Epidermal melanocyte (primary cell): ENCODE measurements at regions not wholly inside any gene's neighbourhood (a gene's known extent, or its start where the extent isn't known, plus 50 kb on each side); places are given as distances from the start of the nearest gene placed in this dataset.
"Not testable (repeated sequence)": the region's sequence is repeated elsewhere in the genome, so short reads cannot be mapped to it uniquely, and the experiment has no call there.

Experiments
- DNase-seq: peaks from one replicate; pipeline ENCODE4 v3.0.0; 2011; ENCODE audit warnings: low spot score; ENCODE audit not compliant: insufficient read length

DNA sequence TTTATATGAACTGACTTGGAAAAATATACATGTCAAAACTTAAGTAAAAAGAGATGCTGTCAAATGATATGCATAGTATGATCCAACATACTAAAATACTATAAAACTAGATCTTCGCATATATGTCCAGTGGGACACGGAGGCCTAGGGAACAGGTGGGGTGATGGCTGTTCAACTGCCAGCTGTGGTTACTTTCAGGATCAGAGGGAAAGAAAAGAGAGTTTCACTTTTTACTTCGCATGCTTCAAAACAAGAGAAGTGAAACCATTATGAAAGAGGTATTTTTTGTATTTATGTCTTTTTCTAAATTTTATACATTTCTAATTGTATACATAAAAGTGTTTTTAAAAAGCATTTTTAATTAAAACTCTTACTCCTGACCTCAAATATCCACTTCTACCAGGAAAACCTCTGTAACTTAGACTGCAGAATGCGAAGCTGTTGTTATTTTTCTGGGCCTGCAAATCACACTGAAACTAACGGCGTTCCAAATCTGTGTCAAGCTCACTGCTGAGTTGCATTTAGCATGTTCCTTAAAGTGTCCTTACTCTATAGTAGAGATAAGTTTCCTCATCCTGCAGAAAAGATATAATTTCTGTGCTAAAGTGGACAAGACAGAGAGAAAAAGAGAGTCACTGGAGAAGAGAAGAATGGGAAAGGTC is 97.8 kb upstream of the SLC35G4 start:
- no peak for DNase-seq

DNA sequence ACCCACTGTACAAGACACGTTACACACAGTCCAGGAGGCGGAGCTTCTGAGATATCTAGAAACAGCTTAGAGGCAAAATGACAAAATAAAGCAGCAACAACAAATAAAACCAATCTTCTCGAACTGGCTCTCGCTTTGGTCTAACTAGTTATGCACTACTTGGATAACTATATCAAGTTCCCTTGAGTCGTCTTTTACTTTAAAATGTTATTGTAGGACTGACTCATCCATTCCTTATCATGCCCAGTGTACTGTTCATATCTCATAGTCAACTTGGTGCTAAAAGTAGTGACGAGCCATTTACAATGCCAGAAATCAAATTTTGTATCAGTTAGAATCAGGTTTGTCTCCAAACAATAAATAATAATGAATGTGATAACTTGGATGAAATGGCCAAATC is 102.5 kb upstream of the SLC35G4 start:
- DNase-seq, result no peak

DNA sequence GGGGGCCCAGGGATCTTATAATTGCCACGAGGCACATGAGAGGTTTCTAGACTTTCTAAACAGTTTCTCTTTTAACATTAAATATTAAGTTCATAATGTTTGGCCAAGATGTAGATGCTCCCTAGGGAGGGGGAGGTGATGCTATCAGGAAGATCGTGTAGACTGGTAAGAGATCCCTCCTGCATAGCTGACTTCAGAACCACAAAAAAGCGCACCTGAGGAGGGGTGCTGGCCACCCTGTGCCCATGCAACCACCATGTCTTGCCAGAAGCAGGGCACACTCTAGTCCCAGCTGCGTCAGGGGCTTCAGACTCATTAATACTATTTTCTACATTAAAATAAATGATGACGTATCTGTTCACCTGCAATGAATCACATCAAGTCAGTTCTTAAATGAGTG is 103.4 kb upstream of the SLC35G4 start:
- DNase-seq, result no peak

- DNase-seq, result no peak
Measured at GRCh38 chr18:11504962-11505361, 104.4 kb upstream of the SLC35G4 start.

- DNase-seq, result no peak
Measured at GRCh38 chr18:11502368-11502767, 107.0 kb upstream of the SLC35G4 start.

- no peak for DNase-seq
Measured at GRCh38 chr18:11501352-11501751, 108.0 kb upstream of the SLC35G4 start.

DNA sequence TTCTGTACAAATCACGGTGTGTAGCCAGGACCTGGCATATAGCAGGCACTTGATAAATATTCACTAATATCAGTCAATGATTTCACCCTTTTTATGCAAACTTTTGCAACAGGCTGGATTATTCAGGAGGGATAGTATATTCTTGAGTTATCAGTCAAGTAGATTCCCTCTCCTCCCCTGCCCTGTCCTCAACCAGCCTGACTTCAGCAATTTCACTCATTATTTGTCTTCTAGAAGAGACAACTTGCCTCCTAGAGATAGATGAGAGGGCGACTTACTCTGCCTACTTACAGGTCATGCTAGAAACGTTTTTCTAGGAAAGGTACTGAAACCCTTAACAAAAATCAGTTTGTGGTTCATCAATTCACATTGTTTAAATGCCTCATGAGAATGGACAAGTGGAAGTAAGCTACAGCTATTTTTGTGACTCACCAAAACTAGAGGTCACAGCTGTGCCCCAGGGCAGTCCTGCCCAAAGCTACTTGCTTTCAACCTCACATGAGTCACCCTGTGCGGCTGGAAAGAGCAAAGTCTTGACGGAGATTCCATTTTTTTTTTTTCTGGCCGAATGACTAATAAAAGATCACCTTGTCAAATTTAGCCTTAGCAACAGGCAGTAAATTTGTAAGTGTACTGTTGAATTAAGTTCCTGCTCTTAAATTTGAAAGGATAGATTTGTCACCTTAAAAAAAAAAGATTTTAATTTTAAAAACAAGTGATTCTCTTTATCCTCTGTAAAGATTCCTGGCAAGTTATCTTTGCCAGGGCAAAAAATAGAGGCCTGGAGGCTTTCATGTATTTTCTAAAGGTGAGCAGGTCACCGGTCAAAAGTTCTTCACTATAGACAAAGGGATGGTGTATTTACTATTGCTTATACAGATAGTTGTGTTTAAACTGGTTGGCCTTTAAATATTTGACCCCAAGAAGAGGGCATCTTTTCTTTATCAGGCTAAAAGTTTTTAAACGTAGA is 109.0 kb upstream of the SLC35G4 start:
- DNase-seq, result no peak

DNA sequence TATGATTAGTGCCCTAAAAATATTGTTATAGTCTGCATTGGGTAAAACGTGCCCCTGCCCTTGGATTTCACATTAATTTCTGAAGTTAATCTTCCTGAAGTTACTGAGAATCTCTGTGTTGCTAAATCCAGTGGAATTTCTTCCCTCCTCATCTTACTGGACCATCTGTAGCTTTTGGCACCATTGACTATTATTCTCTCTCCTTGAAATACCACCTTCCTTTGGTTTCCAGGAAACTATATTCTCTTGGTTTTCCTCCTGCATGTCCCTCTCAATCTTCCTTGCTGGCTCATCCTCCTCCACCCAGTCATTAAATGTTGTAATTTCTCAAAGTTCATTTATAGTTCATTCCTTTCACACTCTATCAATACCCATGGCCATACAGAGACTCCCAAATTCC is 110.6 kb upstream of the SLC35G4 start:
- DNase-seq, result no peak

DNA sequence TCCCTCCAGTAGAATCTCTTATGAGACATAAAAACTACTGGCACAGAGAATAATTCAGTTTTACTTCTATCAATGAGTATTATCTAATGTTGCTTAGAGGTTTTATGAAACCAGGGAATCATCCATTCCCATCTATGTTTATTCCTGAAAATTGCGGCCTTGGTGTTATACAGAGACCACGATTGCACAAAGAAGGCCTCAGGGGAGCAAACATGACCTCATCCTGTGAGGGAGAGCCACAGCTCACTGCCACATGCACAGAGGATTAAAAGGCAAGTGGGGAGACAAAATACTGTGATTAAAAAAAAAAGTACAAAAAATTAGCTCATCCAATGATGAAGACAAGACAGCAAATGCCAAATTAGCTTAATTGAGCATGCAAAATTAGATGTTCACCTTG is 111.8 kb upstream of the SLC35G4 start:
- no peak for DNase-seq

DNA sequence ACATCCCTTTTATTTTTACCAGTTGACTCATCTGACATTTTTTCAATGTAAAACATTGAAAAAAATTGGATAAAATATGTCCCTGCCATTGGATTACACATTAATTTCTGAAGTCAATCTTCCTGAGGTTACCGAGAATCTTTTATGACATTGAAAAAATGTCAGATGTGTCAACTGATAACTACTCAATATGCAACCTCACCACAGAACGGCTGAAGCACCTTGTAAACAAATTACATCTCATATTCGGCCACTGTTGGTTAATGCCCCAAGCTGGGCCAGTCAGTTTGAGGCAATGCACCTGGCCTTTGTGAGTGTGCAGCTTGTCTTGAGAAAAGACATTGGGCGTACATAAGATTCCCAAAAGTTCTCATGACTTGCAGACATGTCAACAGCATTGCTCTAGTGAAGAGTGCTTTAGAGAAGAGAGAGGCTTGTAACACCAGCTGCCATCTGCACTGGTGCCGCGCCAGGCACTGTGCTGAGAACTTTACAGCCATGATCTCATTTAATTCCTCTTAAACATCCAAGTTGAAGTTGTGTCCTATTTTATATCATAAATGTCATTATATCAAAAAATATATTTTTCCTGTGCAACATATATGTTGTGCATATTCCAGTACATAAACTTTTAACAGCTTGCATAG is 112.7 kb upstream of the SLC35G4 start:
- no peak for DNase-seq

GRCh38 chr18:11495441-11495840 is 114.0 kb upstream of the SLC35G4 start:
- no peak for DNase-seq

- DNase-seq, result no peak
Measured at GRCh38 chr18:11494107-11494506, 115.3 kb upstream of the SLC35G4 start.

DNA sequence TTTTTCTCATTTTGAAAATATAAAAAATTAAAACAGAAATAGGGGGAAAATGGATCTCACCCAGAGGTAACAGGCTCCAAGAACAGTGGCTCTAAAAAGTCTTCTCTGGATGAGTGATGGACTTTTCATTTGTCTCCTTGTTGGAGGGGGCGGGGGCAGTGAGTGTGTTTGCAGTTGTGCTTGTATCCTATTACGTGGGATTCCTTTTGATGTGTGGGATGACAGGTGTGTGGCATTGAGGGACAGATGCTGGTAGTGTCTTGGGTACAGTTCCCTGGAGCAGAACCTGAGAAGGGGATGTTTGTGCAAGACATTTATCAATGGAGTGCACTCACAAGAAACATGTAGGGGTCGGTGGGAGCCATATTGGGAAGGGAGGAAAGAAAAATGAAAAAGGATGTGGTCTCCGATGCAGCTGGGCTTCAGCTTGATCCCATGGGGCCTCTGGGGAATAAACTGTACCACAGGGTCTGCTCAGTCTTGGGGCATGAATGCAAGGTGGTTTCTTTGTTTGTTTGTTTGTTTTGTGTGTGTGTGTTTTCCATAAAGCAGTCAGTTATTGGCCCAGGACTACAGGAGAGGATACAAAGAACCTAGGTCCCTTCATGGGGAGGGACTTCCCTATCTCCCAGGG is 120.0 kb upstream of the SLC35G4 start:
- DNase-seq, result no peak

DNA sequence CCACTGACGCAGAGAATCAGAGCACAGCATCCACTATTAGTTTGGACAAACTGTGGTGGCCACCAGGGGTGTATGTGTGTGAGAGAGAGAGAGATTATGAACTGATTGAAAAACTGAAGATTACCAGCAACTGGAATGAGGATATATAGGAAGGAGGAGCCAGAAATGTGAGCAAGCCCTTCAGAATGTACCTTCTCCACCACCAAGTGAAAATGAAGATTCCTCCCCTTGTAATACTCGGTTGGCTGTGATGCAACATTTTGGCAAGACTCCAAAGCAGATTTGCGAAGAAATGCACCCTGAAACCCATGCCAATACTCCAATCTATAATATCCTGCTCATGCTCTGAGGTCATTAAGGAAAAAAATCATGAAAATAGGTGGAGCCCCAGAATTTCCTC is 121.2 kb upstream of the SLC35G4 start:
- no peak for DNase-seq

DNA sequence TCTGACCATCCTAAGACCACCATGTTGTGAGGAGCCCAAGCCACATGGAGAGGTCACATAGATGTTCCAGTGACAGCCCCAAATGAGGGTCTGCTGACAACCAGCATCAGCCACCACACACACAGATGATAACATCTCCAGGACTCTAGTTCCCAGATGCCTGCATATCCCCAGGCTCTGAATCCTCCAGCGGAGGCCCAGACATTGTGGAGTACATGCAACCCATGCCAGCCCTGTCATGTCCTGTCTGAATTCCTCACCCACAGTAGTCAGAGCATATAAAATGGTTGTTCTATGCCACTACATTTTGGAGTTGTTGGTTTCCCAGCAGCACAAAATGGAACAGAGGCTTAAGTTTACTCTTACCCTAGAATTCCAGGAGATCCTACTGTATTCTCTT is 122.0 kb upstream of the SLC35G4 start:
- DNase-seq, result no peak

GRCh38 chr18:11482271-11482670 is 127.1 kb upstream of the SLC35G4 start:
- DNase-seq, result no peak

- DNase-seq, result no peak
Measured at GRCh38 chr18:11480692-11481091, 128.7 kb upstream of the SLC35G4 start.

DNA sequence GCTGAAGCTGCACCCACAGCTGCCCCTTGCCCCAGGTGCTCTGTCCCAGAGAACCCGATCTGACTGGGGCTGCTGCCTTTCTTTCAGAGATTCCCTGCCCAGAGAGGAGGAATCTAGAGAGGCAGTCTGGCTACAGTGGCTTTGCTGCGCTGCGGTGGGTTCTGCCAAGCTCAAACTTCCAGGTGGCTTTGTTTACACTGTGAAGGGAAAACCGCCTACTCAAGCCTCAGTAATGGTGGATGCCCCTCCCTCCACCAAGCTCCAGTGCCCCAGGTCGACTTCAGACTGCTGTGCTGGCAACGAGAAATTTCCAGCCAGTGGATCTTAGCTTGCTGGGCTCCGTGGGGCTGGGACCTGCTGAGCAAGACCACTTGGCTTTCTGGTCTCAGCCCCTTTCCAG is 130.4 kb upstream of the SLC35G4 start:
- not testable (repeated sequence) for DNase-seq

- no peak for DNase-seq
Measured at GRCh38 chr18:11470941-11471340, 138.5 kb upstream of the SLC35G4 start.

GRCh38 chr18:11468617-11469016 is 140.8 kb upstream of the SLC35G4 start:
- no peak for DNase-seq

- DNase-seq, result no peak
Measured at GRCh38 chr18:11468120-11468519, 141.3 kb upstream of the SLC35G4 start.

DNA sequence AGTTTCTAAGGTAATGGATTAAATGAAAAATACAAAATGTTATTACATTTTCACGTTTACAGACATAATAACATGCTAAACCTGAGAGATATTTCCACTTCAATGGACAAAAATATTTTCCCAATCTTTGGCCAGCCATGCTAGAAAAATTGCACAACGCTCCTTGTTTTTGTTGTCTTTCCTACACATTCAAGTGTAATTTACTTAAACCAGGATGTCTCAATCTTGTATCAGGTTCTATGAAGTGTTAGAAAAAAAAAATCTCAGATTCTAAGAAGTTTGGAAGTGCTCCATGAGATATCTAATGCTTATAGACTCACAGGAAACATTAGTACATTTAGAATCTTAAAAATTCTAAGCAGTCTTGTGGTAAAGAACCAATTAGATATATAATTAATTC is 141.8 kb upstream of the SLC35G4 start:
- DNase-seq, result no peak
